CD4-positive, alpha-beta T cell (primary cell): ENCODE measurements at regions not wholly inside any gene's neighbourhood (a gene's known extent, or its start where the extent isn't known, plus 50 kb on each side); places are given as distances from the start of the nearest gene placed in this dataset.

Experiments used
- ATAC-seq: fragments of 200-7000 bp; cut with Tn5 transposase; one replicate; pipeline ENCODE4 v1.10.0; 2022; ENCODE audit warnings: mild to moderate bottlenecking; ENCODE audit not compliant: poor library complexity
- CTCF ChIA-PET: fragments of 350-600 bp; sonication (Branson Sonifier 250); formaldehyde crosslinking; loops from one replicate; lab custom pipeline; 2021; ENCODE audit warnings: antibody characterized with exemption, inconsistent platforms; lab: Charles Lee
- POLR2A ChIA-PET: fragments of 350-600 bp; sonication (Branson Sonifier 250); formaldehyde crosslinking; loops from one replicate; lab custom pipeline; 2021; ENCODE audit warnings: antibody characterized with exemption, inconsistent platforms; lab: Charles Lee
- DNase-seq, 14 experiments: peaks; one replicate each; pipeline ENCODE4 v3.0.0-alpha.2; 2013 to 2020; ENCODE audit warnings: mixed read lengths in 2 of 14
- H3K27ac ChIP-seq, 2 donors: one replicate each; pipeline versions ENCODE4 v1.5.1 to v1.7.0; 2013; ENCODE audit warnings: low read length in 2 of 2, low read depth in 1 of 2, mild to moderate bottlenecking in 1 of 2
- H3K27me3 ChIP-seq, 2 experiments: 1 replicate in 1 of 2; 2 replicates in 1 of 2; pipeline versions ENCODE4 v1.6.1 to v1.7.0; 2013; ENCODE audit warnings: low read length in 2 of 2, control low read depth in 1 of 2, mild to moderate bottlenecking in 1 of 2, moderate library complexity in 1 of 2; ENCODE audit not compliant: insufficient read depth in 2 of 2, control insufficient read depth in 1 of 2
- H3K36me3 ChIP-seq: one replicate; pipeline ENCODE4 v1.6.1; 2013; ENCODE audit warnings: low read length, control low read depth; ENCODE audit not compliant: insufficient read depth
- H3K4me1 ChIP-seq: one replicate; pipeline ENCODE4 v1.6.1; 2013; ENCODE audit warnings: low read length, control low read depth; ENCODE audit not compliant: insufficient read depth
- H3K4me3 ChIP-seq: one replicate; pipeline ENCODE4 v1.5.1; 2013; ENCODE audit warnings: mild to moderate bottlenecking, low read length, moderate library complexity
- H3K9me3 ChIP-seq, 2 experiments: 1 replicate in 1 of 2; 2 replicates in 1 of 2; pipeline versions ENCODE4 v1.6.1 to v1.7.0; 2013; ENCODE audit warnings: low read length in 2 of 2, mild to moderate bottlenecking in 2 of 2, control low read depth in 1 of 2, moderate library complexity in 1 of 2; ENCODE audit not compliant: control insufficient read depth in 1 of 2, insufficient read depth in 1 of 2
- H3K27ac Mint-ChIP-seq: one replicate; pipeline ENCODE4 v1.8.0; 2020; ENCODE audit warnings: mixed read lengths
- H3K27me3 Mint-ChIP-seq: one replicate; pipeline ENCODE4 v1.8.0; 2021; ENCODE audit warnings: mixed read lengths
- H3K36me3 Mint-ChIP-seq: one replicate; pipeline ENCODE4 v1.8.0; 2021; ENCODE audit warnings: low read depth, mixed read lengths
- H3K4me1 Mint-ChIP-seq: one replicate; pipeline ENCODE4 v1.8.0; 2021; ENCODE audit warnings: low read depth, mixed read lengths
- H3K4me3 Mint-ChIP-seq: one replicate; pipeline ENCODE4 v1.8.0; 2020; ENCODE audit warnings: mild to moderate bottlenecking, mixed read lengths
- H3K9me3 Mint-ChIP-seq: one replicate; pipeline ENCODE4 v1.8.0; 2020; ENCODE audit warnings: mixed read lengths
- intact Hi-C, 2 experiments: fragments of 100-400 bp; cut with DNase I in 1 of 2; cut with micrococcal nuclease in 1 of 2; formaldehyde crosslinking; loops; one replicate each; pipeline versions ENCODE4 v1.15.1 to v1.9.0; 2023 to 2025; cut with DNase I, micrococcal nuclease
- TF ChIP-seq, protein P1 (sequence below): fragments of 200-600 bp; IDR thresholded peaks from one replicate; pipeline ENCODE4 v1.8.0; 2022; ENCODE audit warnings: antibody characterized with exemption, mild to moderate bottlenecking

DNA sequence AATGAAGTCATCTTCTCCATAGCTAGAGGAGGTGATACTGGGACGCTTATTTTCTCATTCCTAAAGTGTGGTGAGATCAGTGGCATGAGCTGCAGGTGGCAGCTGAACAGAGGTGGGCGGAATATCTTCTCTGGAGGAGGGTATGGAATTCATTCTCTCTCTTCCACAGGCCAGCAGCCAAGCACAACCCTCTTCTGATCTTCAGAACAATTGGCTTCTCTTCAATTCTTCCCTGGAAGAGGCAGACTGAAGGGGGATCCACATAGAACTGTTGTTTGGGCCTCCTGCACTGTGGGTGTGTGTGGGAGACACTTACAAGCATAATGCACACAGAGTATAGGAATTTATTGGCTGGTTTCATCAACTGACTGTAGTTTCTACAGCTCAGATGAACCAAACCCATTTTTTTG, 180.4 kb upstream of the RASGEF1B start:
- CTCF ChIA-PET, result interaction anchor here (1.4 kb wide), 1 partner anchor 180 kb away, joined by 3 read pairs; the partner anchor contains the start of gene RASGEF1B
- DNase-seq (no peak), ATAC-seq (no peak)
- Histone ChIP-seq H3K27me3 (no peaks in the 10 kb centered on the region), H3K9me3 (no peaks in the 10 kb centered on the region), H3K36me3 (no peaks in the 10 kb centered on the region), H3K27ac (no peak overlapping the region), H3K4me3 (no peak overlapping the region), H3K4me1 (peaks cover 4% of the 10 kb centered on the region)
- Mint-ChIP-seq H3K36me3 (no peaks in the 10 kb centered on the region), H3K9me3 (no peaks in the 10 kb centered on the region), H3K4me3 (no peak overlapping the region), H3K27ac (no peak overlapping the region), H3K27me3 (no peaks in the 10 kb centered on the region), H3K4me1 (peaks cover 55% of the 10 kb centered on the region)
- TF ChIP-seq, protein P1, sequence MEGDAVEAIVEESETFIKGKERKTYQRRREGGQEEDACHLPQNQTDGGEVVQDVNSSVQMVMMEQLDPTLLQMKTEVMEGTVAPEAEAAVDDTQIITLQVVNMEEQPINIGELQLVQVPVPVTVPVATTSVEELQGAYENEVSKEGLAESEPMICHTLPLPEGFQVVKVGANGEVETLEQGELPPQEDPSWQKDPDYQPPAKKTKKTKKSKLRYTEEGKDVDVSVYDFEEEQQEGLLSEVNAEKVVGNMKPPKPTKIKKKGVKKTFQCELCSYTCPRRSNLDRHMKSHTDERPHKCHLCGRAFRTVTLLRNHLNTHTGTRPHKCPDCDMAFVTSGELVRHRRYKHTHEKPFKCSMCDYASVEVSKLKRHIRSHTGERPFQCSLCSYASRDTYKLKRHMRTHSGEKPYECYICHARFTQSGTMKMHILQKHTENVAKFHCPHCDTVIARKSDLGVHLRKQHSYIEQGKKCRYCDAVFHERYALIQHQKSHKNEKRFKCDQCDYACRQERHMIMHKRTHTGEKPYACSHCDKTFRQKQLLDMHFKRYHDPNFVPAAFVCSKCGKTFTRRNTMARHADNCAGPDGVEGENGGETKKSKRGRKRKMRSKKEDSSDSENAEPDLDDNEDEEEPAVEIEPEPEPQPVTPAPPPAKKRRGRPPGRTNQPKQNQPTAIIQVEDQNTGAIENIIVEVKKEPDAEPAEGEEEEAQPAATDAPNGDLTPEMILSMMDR, result no peak
- POLR2A ChIA-PET, result no interaction called here
- intact Hi-C loops, result no loop called here

DNA sequence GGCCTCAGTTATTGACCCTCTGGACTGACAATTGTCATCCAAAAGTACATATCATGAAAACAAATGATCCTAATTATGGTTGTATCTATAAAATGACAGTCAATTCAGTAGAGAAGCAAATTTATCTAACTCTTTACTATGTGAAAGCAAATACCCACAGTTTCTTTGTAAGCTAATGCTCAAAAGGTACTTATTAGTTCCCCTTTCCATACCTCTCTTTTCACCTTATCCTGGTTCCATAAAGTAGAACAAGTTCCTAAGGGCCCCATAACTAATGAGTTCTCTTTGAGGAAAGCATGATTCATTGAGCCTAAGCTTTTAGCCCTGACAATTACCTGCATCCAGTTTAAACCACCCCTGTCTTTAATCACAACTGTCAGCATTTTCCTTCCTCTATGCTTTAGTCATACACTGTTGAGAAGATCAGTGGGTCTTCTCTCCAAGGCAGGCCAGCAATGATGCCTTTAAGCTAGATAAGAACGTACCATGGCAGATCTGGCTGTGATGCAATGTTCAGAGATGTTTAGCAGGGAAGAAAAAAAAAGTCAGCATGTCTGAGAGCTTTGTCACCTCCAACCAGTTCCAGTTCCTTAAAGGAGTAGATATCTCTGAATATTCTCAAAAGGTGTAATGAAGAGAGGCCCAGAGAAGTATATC, 179.7 kb upstream of the RASGEF1B start:
- POLR2A ChIA-PET, result interaction anchor here (1.5 kb wide), 1 partner anchor 14 kb away, joined by 3 read pairs; no protein-coding TSS in a partner anchor

DNA sequence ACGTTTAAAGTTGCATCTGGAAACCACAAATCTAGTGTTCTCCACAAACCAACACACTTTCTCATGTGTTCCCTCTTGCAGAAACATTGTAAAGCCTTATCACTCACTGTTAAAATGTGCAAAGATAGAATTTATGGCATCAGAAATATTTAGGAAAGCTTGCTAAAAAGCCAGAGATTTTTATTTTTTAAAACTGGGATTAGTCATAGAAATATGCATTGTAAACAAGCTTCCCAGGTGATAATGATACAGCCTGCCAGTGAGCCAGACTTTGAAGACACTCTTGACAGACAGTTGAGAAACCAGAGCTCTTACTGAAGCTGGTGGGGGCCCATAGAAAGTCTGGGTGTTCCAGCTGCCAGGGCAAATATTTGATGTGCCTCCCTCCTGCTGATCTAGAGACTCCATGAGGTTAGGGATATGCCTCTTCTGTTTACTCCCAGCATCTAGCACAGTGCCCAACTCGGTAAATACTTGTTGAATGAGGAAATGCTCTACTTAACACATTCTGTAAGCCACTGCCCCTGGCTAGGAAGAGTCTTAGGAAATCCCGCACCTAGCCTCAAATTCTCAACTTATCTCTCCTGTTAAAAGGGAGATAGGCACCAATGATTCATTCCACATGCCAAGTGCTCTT, 179.0 kb upstream of the RASGEF1B start:
- Histone ChIP-seq H3K27ac (no peak overlapping the region), H3K4me1 (peaks cover 4% of the 10 kb centered on the region), H3K4me3 (no peak overlapping the region), H3K27me3 (no peaks in the 10 kb centered on the region), H3K36me3 (no peaks in the 10 kb centered on the region), H3K9me3 (no peaks in the 10 kb centered on the region)
- Mint-ChIP-seq H3K36me3 (no peaks in the 10 kb centered on the region), H3K4me3 (no peak overlapping the region), H3K27me3 (no peaks in the 10 kb centered on the region), H3K27ac (peak overlapping the region; percentile 31), H3K9me3 (no peaks in the 10 kb centered on the region), H3K4me1 (peaks cover 55% of the 10 kb centered on the region)
- TF ChIP-seq, protein P1, result no peak
- no peak for ATAC-seq
- CTCF ChIA-PET, result interaction anchor here (1.1 to 1.4 kb wide), 2 partner anchors 179 to 183 kb away, joined by 3 read pairs; partner anchors contain the start of gene RASGEF1B
- intact Hi-C loops, result no loop called here
- DNase-seq, result no peak
- POLR2A ChIA-PET, result interaction anchor here (1.5 kb wide), 1 partner anchor 15 kb away, joined by 3 read pairs; no protein-coding TSS in a partner anchor

More for the DNA sequence above, 179.7 kb upstream of the RASGEF1B start:
- Histone ChIP-seq H3K9me3 (no peaks in the 10 kb centered on the region), H3K27me3 (no peaks in the 10 kb centered on the region), H3K36me3 (no peaks in the 10 kb centered on the region), H3K4me1 (peaks cover 4% of the 10 kb centered on the region), H3K4me3 (no peak overlapping the region), H3K27ac (no peak overlapping the region)
- Mint-ChIP-seq H3K27ac (peak overlapping the region; percentile 31), H3K27me3 (no peaks in the 10 kb centered on the region), H3K4me1 (peaks cover 55% of the 10 kb centered on the region), H3K9me3 (no peaks in the 10 kb centered on the region), H3K4me3 (no peak overlapping the region), H3K36me3 (no peaks in the 10 kb centered on the region)
- TF ChIP-seq, protein P1, result no peak
- no peak for ATAC-seq
- CTCF ChIA-PET, result interaction anchor here (1.1 to 1.4 kb wide), 2 partner anchors 180 to 184 kb away, joined by 3 read pairs; partner anchors contain the start of gene RASGEF1B
- intact Hi-C loops, result no loop called here
- DNase-seq, result no peak
